HG03103 (cell line): ENCODE measurements at regions not wholly inside any gene's neighbourhood (a gene's known extent, or its start where the extent isn't known, plus 50 kb on each side); places are given as distances from the start of the nearest gene placed in this dataset.

Source experiments
- ATAC-seq: cut with Tn5 transposase; IDR thresholded peaks from one replicate; pipeline ENCODE4 v1.9.1; 2021; ENCODE audit warnings: low read depth; ENCODE audit not compliant: unreplicated experiment

GRCh38 chr1:56357927-56358690 is 221.3 kb downstream of the PLPP3 start:
- ATAC-seq, result no peak

DNA sequence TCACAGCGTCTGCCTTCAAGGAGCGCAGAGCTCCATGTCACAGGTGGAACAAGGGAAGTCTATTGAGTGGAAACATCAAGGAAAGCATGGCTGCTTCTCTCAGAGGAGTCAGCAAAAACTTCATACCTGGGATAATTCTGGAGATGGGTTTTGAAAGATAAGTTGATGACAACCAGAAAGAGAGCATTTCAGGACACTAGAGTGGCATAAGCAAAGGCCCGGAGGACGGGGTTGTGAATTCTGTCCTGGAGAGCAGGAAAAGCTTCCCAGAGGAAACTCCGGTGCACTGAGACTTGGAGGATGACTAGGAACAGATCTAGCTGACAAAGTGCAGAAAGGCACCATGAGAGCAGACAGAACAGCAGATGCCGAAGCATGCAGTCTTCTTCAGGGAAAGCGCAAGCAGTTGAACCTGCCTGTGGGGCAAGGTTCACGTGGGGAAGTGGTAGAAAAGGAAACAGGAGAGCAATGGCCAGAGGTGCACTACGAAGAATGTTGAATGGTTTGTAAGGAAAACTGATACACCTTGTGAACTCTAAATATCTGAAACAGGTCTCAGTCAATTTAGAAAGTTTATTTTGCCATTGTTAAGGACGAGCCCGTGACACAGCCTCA is 222.9 kb downstream of the PLPP3 start:
- no peak for ATAC-seq

- no peak for ATAC-seq
Measured at GRCh38 chr1:56355918-56356317, 223.4 kb downstream of the PLPP3 start.

DNA sequence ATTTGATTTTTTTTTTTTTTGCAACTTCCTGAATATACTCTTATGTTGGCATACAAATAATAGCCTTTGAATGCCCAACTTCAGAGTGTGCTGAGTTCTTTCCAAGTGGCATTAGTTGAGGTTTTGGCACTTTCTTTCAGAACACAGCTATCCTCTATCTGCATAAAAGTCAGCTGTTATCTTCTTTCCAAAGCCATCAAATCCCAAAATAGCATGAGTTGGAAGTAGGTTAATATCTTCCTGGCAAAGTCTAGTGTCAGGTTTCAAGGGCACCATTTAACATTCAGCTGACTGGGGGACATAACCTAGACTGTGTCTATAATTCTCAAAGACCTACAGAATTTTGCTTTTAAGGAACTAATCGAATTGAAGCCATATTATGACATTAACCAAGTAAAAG is 223.9 kb downstream of the PLPP3 start:
- no peak for ATAC-seq

DNA sequence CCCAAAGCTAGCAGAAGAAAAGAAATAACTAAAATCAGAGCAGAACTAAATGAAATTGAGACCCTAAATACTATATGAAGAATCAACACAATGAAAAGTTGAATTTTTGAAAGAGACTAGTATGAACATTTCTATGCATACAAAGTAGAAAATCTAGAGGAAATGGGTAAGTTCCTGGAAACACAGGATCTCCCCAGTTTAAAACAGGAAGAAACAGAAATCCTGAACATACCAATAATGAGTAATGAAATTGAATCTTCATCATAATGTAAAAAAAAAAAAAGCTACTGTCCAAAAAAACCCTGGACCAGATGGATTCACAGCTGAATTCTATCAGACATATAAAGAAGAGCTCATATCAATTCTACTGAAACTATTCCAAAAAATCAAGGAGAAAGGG is 233.5 kb downstream of the PLPP3 start:
- ATAC-seq, result no peak

GRCh38 chr1:56340977-56341376 is 238.4 kb downstream of the PLPP3 start:
- no peak for ATAC-seq

DNA sequence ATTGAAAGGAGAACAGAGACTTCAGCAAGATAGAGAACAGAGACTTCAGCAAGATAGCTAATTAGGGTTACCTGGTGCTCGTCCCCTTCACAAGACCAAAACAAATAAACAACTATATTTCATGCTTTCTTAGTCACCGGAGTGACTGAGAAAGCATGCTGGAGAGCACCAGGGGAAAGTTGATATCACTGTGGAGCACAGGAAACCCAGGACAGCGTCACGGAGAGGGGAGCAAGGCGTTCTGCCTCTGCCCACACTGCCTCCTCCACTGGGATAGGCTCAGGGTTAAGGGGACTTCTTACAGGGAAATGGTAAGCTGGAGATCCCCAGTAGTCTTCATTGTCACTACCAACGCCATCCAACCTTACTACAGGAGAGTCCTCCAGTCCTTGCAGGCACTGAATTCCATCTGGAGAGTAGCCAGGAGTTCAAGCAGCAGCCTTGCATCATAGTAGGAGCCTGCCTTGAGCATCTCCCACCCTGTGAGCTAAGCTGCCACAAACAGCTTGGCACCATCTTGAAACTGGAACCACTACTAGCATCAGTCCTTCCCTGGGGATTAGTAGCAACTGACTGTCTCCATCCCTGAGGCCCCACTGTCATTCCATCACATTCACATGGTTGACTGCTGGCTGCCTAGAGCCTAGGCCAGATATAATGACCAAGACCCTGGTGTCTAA is 239.4 kb downstream of the PLPP3 start:
- ATAC-seq, result no peak

GRCh38 chr1:56339093-56339492 is 240.3 kb downstream of the PLPP3 start:
- no peak for ATAC-seq

DNA sequence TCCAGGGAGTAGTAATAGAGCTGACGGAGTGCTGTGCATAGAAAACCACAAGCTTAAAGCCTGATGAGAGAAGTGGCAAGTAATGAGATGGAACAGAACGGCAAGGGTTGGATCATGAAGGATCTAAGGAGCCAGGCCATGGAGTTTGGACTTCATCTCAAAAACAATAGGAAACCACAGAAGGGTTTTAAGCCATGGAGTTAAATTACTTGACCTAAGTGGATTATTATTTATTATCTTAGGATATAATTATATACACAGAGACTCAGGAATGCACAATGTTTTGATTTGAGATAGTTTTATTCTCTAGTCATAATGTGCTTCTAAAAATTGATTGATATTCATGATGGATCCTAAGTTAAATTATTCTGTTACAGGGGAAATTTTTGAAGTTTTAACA is 242.4 kb downstream of the PLPP3 start:
- no peak for ATAC-seq

DNA sequence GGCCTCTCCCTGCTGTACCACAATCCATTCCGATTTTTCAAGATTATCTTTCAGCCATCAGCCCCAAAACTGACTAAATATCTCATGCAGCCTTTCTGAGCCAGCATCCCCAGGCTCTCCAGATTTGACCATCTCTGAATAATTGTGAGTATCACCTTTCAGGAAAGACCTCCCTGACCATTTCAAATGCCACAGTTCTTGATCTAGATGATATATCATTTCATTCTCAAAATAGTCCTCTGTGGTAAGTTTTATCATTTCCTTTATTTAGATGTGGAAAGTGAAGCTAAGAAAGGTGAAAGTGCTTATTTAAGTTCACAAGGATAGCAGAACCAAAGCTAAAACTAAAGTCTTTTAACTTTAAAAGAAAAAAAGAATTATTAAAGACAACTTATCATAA is 244.0 kb downstream of the PLPP3 start:
- ATAC-seq, result no peak

DNA sequence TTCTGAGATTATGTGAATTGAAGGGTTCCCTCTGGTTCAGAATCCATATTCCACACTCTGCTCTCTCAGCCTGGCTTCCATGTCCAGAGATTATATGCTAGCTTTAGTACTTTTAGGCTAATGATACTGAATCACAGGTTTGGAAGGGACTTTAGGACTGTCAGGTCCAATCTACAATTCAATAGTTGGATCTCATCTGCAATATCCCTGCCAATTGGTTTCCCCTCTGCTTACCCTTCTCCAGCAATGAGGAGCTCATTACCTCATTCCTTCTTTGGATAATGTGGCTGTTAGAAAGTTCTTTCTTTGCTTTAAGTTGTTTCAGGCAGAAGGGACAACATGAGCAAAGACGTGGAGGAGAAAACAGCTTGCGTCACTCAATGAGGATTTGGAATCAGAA is 245.3 kb downstream of the PLPP3 start:
- ATAC-seq, result no peak

GRCh38 chr1:56333461-56333860 is 245.9 kb downstream of the PLPP3 start:
- ATAC-seq, result no peak

DNA sequence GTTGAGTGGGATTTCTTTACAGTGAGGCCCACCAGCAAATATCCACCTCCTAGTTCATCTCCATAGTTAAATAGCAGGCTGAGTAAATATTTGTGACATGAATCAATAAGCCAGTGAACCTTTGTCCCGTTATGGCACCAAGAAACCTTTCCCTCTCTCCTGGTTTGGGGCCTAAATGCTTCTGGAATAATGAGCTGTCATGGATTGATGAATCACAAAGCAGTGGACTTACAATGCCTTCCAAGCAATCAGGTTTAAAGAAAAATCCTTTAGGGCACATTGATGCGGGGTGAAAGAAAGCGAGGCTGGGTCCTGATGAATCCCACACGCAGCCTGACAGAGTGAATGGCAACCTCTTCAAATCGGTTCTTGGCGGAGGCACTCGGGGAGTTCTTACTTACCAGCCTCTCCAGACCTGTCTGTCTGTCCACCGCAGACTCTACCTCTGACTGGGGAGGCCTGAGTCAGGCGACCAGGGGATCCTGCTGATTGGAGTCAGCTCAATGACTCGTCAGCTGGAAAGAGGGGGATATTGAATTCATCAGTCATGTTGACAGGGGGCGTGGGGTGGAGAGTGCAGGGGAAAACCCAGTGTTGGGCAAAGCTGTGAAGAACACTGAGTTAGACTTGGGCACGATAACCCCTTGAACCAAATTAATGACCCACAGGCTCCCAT is 247.3 kb downstream of the PLPP3 start:
- ATAC-seq, result no peak

DNA sequence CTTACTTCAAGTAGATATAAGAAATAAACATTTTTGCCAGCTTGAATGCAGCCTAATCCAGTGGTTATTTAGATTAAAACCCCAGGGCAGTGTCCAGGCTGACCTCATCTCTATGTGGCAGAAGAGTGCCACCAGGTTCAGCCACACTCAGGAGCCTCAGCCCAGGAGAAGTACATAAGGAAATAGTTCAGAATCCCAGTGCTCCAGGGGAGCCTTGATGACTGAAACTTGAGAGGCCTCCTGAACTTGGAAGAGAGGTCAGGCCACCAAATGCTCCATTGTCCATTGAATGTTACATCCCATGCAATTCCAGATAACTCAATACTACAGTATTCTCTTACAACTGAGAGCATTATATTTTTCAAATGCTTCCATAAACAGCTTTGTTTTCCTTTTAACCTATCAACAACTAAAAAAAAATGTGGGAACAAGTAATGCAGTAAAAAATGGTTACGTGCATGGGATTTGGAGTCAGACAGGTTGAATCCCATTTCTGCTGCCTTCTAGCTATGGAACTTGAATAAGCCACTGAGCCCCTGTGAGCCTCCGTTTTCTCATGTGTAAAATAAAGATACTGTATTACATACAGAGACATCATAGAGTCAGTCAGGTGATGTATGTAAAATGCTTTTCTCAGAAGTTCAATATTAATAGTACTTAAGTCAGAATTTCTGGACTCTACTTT is 248.0 kb downstream of the PLPP3 start:
- ATAC-seq, result no peak

- peak; percentile 89 for ATAC-seq
Measured at GRCh38 chr1:56330391-56331026, 248.9 kb downstream of the PLPP3 start.

DNA sequence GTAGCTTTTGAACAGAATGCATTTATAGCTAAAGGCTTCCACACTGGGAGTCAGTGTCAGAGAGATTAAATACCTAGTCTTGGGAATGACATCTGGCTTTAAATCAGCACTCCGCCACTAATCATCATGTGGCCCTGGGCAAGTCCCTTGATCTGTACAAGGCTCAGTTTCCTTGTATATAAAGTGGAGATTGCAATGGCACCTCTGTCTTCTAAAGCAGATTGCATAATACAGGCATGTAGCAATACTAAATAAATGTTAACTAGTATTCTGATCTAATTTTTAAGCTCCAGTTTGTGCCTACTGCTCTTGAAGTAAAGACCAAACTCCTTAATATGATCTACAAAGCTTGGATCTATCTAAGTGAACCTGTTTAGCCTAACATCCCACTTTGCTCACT is 249.4 kb downstream of the PLPP3 start:
- ATAC-seq, result no peak

DNA sequence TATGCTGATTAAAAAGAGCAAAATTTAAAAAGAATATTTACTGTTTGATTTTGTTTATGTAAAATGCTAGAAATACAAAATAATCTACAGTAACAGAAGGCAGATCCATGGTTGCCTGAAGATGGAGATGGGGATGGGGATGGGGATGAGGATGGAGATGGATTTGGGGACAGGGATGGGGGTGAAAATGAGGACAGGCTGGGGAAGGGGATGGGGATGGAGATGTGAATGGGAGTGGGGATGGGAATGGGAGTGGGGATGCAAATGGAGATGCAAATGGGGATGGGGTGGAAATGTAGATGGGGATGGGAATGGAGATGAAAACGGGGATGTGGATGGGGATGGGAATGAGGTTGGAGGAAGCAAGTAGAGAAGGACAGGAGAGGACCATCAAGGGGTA is 252.2 kb downstream of the PLPP3 start:
- no peak for ATAC-seq

DNA sequence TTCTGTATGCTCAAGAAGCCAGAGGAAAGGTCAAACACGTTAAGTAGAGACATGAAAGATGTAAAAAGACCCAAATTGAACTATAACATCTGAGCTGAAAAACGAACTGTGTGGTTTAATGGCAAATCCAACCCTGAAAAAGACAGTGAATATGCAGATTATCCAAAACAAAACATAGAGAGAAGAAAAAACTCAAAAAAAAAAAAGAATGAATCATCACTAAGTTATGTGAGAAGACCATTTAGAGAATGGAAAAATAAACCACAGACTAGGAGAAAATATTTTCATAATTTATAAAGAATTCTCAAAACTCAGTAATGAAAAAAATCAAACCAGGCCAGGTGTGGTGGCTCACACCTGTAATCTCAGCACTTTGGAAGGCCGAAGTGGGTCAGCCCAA is 253.3 kb downstream of the PLPP3 start:
- ATAC-seq, result no peak

DNA sequence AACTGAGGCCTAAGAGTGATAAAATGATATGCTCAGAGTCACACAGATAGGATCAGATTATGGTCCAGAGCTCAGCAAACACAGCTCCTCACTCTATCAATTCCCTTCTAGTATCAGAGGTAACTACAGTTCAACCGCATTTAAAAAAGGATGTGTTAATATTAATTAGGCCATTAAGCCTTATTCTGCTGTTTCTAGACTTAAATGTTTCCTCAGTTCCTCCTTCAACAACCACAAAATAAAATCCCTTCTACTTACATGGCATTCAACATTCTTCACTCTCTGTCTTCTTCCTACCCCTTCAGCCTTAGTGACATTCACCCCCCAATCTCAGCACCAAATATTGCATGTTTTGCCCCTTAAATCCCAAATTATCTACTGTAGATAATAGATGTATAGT is 254.9 kb downstream of the PLPP3 start:
- no peak for ATAC-seq

DNA sequence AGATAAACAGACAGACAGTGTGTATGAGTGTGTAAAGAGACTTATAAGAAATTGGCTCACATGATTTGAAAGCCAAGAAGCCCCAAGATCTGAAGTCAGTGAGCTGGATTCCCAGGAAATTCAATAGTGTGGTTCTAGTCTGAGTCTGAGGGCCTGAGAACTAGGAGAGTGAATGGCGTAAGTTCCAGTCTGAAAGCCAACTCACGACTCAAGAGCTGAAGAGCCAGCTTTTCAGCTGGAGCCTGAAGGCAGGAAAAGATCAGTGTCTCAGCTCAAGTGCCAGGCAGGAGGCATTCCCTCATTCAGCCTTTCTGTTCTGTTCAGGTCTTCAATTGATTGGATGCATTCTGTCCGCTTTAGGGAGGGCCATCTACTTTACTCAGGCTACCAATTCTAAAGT is 257.2 kb downstream of the PLPP3 start:
- no peak for ATAC-seq
